K562 (cell line): ENCODE measurements at regions not wholly inside any gene's neighbourhood (a gene's known extent, or its start where the extent isn't known, plus 50 kb on each side); places are given as distances from the start of the nearest gene placed in this dataset.

Experiments used
- ATF6 ChIP-seq: sonication (generic); formaldehyde crosslinking; IDR thresholded peaks from 2 replicates; pipeline ENCODE4 v1.4.0; 2020; ENCODE audit warnings: mild to moderate bottlenecking, missing genetic modification reagents
- MAFG ChIP-seq: fragments of 450-650 bp; conservative IDR thresholded peaks from 2 replicates; pipeline ENCODE4 v1.6.1; 2016; ENCODE audit warnings: missing genetic modification characterization, missing compliant biosample characterization
- RBBP5 ChIP-seq: fragments of 200-600 bp; sonication (generic); IDR thresholded peaks from 2 replicates; pipeline ENCODE4 v1.6.1; 2012; ENCODE audit warnings: borderline replicate concordance, mild to moderate bottlenecking, low read length, control low read depth, inconsistent platforms; ENCODE audit not compliant: insufficient read depth, poor library complexity, severe bottlenecking
- ZBTB7A ChIP-seq: IDR thresholded peaks from 2 replicates; pipeline ENCODE4 v1.6.1; 2011; ENCODE audit warnings: low read depth, mild to moderate bottlenecking, low read length, moderate library complexity, borderline replicate concordance; ENCODE audit not compliant: control insufficient read depth

DNA sequence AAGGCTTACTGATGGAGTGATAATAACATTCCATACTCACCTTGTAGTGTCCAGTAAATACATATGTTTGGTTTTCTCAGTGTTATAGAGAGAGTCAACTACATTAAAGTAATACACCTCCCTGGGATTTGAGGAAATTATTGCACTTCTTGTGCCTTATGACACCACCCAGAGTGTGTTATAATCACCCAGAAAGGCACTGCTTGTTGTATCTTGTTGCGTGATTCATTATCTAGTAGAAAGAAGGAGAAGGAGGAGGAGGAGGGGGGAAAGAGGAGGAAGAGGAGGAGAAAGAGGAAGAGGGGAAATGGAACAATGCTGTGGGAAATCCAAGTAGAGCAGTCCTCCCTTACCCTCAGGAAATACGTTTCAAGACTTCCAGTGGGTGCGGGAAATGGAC, 661.8 kb upstream of the WWC1 start:
- TF ChIP-seq RBBP5, result no peak
- no peak for TF ChIP-seq ZBTB7A
- TF ChIP-seq ATF6 (CRISPR knock-in tag), result no peak
- TF ChIP-seq MAFG (tag), result no peak
